WI38 (cell line): ENCODE measurements at regions not wholly inside any gene's neighbourhood (a gene's known extent, or its start where the extent isn't known, plus 50 kb on each side); places are given as distances from the start of the nearest gene placed in this dataset.

ENCODE experiments used
- H3K4me3 ChIP-seq: 2 replicates; pipeline ENCODE4 v1.5.1; 2011; ENCODE audit warnings: low read depth, mild to moderate bottlenecking, control low read depth, low read length
- TF ChIP-seq, protein P1 (sequence below): IDR thresholded peaks from 2 replicates; pipeline ENCODE4 v1.5.1; 2012; ENCODE audit warnings: low read depth, mild to moderate bottlenecking, control low read depth, low read length

GRCh38 chr16:35908152-35908551, 2448.7 kb downstream of the TP53TG3F start:
- H3K4me3 ChIP-seq: no peak overlapping the region
- TF ChIP-seq, protein P1, sequence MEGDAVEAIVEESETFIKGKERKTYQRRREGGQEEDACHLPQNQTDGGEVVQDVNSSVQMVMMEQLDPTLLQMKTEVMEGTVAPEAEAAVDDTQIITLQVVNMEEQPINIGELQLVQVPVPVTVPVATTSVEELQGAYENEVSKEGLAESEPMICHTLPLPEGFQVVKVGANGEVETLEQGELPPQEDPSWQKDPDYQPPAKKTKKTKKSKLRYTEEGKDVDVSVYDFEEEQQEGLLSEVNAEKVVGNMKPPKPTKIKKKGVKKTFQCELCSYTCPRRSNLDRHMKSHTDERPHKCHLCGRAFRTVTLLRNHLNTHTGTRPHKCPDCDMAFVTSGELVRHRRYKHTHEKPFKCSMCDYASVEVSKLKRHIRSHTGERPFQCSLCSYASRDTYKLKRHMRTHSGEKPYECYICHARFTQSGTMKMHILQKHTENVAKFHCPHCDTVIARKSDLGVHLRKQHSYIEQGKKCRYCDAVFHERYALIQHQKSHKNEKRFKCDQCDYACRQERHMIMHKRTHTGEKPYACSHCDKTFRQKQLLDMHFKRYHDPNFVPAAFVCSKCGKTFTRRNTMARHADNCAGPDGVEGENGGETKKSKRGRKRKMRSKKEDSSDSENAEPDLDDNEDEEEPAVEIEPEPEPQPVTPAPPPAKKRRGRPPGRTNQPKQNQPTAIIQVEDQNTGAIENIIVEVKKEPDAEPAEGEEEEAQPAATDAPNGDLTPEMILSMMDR: no peak

DNA sequence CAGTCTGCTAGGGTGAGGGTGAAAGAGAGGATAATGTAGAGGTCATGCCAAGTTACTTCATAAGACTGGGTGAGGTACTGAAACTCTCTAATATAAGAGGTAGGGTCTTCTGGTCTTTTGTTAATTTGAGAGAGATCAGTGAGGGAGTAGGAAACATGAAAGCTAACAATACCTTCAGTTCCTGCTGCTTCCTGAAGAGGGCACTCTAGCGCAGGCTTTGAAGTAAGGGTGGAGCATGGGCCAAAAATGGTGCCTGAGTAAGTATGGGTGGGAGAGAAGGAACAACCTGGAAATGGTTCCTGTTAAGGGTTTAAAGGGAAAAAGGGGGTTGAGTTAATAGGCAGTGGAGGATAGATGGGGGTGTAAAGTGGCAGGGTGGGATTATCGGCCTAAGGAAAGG, 2449.5 kb downstream of the TP53TG3F start:
- TF ChIP-seq, protein P1: no peak
- H3K4me3 ChIP-seq: no peak overlapping the region

GRCh38 chr16:35909351-35909954, 2450.0 kb downstream of the TP53TG3F start:
- TF ChIP-seq, protein P1: no peak
- no peak overlapping the region for H3K4me3 ChIP-seq

DNA sequence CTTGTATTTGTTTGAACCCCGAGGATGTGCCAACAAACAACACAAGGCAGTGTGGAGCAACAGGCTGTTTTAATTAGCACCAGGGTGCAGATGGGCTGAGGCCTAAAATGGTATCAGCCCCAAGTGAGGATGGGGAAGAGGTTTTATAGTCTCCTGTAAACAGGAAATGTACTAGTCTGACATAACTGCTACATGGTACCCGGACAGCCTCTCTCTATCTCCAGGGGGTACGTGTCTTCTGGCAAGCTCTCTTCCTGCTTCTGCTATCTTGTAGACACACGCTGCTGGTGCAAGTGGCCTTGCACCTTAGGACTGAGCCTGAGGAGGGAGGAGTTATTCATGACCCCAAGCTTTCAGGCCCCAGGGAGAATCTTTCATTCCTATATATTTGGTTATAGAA, 2451.0 kb downstream of the TP53TG3F start:
- TF ChIP-seq, protein P1: no peak

GRCh38 chr16:35911899-35912298, 2452.5 kb downstream of the TP53TG3F start:
- H3K4me3 ChIP-seq: no peak overlapping the region

More for the DNA sequence above, 2451.0 kb downstream of the TP53TG3F start:
- no peak overlapping the region for H3K4me3 ChIP-seq

GRCh38 chr16:35931722-35932121, 2472.3 kb downstream of the TP53TG3F start:
- no peak overlapping the region for H3K4me3 ChIP-seq
- TF ChIP-seq, protein P1: no peak

More at GRCh38 chr16:35911899-35912298, 2452.5 kb downstream of the TP53TG3F start:
- TF ChIP-seq, protein P1: no peak
